ENCODE measurements at regions not wholly inside any gene's neighbourhood (a gene's known extent, or its start where the extent isn't known, plus 50 kb on each side); places are given as distances from the start of the nearest gene placed in this dataset.

- TF ChIP-seq ZNF891 (CRISPR knock-in tag; IDR thresholded peaks at IDR 0.05) (no peak), SRY (CRISPR knock-in tag; IDR thresholded peaks at IDR 0.05) (no peak), SP1 (IDR thresholded peaks at IDR 0.05) (no peak), SP1 (CRISPR knock-in tag; IDR thresholded peaks at IDR 0.05) (no peak), SRF (IDR thresholded peaks at IDR 0.05; ENCODE audit: low read depth, low read length) (no peak), ELF3 (CRISPR knock-in tag; IDR thresholded peaks at IDR 0.05) (no peak), CEBPG (CRISPR knock-in tag; IDR thresholded peaks at IDR 0.05) (no peak), ATF3 (CRISPR knock-in tag; IDR thresholded peaks at IDR 0.05) (no peak), AGO1 (IDR thresholded peaks at IDR 0.05; ENCODE audit: low read depth, low read length, poor library complexity, severe bottlenecking) (no peak), MAFG (CRISPR knock-in tag; IDR thresholded peaks at IDR 0.05) (no peak), BCL6 (CRISPR knock-in tag; IDR thresholded peaks at IDR 0.05) (no peak)
- TF ChIP-seq, protein P1, sequence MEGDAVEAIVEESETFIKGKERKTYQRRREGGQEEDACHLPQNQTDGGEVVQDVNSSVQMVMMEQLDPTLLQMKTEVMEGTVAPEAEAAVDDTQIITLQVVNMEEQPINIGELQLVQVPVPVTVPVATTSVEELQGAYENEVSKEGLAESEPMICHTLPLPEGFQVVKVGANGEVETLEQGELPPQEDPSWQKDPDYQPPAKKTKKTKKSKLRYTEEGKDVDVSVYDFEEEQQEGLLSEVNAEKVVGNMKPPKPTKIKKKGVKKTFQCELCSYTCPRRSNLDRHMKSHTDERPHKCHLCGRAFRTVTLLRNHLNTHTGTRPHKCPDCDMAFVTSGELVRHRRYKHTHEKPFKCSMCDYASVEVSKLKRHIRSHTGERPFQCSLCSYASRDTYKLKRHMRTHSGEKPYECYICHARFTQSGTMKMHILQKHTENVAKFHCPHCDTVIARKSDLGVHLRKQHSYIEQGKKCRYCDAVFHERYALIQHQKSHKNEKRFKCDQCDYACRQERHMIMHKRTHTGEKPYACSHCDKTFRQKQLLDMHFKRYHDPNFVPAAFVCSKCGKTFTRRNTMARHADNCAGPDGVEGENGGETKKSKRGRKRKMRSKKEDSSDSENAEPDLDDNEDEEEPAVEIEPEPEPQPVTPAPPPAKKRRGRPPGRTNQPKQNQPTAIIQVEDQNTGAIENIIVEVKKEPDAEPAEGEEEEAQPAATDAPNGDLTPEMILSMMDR (CRISPR knock-in tag; IDR thresholded peaks at IDR 0.05), result no peak
- TF ChIP-seq, protein P2, sequence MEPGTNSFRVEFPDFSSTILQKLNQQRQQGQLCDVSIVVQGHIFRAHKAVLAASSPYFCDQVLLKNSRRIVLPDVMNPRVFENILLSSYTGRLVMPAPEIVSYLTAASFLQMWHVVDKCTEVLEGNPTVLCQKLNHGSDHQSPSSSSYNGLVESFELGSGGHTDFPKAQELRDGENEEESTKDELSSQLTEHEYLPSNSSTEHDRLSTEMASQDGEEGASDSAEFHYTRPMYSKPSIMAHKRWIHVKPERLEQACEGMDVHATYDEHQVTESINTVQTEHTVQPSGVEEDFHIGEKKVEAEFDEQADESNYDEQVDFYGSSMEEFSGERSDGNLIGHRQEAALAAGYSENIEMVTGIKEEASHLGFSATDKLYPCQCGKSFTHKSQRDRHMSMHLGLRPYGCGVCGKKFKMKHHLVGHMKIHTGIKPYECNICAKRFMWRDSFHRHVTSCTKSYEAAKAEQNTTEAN (CRISPR knock-in tag; conservative IDR thresholded peaks at IDR 0.05), result no peak
- TF ChIP-seq, protein P3, sequence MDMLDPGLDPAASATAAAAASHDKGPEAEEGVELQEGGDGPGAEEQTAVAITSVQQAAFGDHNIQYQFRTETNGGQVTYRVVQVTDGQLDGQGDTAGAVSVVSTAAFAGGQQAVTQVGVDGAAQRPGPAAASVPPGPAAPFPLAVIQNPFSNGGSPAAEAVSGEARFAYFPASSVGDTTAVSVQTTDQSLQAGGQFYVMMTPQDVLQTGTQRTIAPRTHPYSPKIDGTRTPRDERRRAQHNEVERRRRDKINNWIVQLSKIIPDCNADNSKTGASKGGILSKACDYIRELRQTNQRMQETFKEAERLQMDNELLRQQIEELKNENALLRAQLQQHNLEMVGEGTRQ (IDR thresholded peaks at IDR 0.05; ENCODE audit: low read depth, low read length), result no peak
- TF ChIP-seq, protein P3 (CRISPR knock-in tag; IDR thresholded peaks at IDR 0.05; ENCODE audit: borderline replicate concordance), result no peak
- TF ChIP-seq, protein P4, sequence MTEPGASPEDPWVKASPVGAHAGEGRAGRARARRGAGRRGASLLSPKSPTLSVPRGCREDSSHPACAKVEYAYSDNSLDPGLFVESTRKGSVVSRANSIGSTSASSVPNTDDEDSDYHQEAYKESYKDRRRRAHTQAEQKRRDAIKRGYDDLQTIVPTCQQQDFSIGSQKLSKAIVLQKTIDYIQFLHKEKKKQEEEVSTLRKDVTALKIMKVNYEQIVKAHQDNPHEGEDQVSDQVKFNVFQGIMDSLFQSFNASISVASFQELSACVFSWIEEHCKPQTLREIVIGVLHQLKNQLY (CRISPR knock-in tag; IDR thresholded peaks at IDR 0.05), result no peak
Observed at GRCh38 chr20:11394145-11394833, 523.4 kb upstream of the BTBD3 start.
